Stomach smooth muscle (tissue), 2 donors: ENCODE measurements at regions not wholly inside any gene's neighbourhood (a gene's known extent, or its start where the extent isn't known, plus 50 kb on each side); places are given as distances from the start of the nearest gene placed in this dataset.

Experiments used
- H3K27ac ChIP-seq: one replicate; pipeline ENCODE4 v1.7.0; 2013; ENCODE audit warnings: mild to moderate bottlenecking, low read length, inconsistent platforms
- H3K27me3 ChIP-seq, 2 donors: one replicate each; pipeline ENCODE4 v1.7.0; 2013; ENCODE audit warnings: low read length in 2 of 2; ENCODE audit not compliant: insufficient read depth in 2 of 2, control insufficient read depth in 1 of 2
- H3K36me3 ChIP-seq, 2 donors: one replicate each; pipeline ENCODE4 v1.7.0; 2013; ENCODE audit warnings: low read length in 2 of 2; ENCODE audit not compliant: control insufficient read depth in 2 of 2, insufficient read depth in 2 of 2
- H3K4me1 ChIP-seq: one replicate; pipeline ENCODE4 v1.7.0; 2013; ENCODE audit warnings: low read length; ENCODE audit not compliant: control insufficient read depth, insufficient read depth
- H3K4me3 ChIP-seq, 2 donors: one replicate each; pipeline ENCODE4 v1.7.0; 2013; ENCODE audit warnings: low read length in 2 of 2
- H3K9ac ChIP-seq, 2 donors: one replicate each; pipeline ENCODE4 v1.7.0; 2013; ENCODE audit warnings: low read length in 2 of 2, mild to moderate bottlenecking in 1 of 2
- H3K9me3 ChIP-seq, 2 donors: one replicate each; pipeline ENCODE4 v1.7.0; 2013; ENCODE audit warnings: low read length in 2 of 2; ENCODE audit not compliant: control insufficient read depth in 2 of 2
- donor health status: healthy.
- donor health status: Pancreatic carcinoma.

DNA sequence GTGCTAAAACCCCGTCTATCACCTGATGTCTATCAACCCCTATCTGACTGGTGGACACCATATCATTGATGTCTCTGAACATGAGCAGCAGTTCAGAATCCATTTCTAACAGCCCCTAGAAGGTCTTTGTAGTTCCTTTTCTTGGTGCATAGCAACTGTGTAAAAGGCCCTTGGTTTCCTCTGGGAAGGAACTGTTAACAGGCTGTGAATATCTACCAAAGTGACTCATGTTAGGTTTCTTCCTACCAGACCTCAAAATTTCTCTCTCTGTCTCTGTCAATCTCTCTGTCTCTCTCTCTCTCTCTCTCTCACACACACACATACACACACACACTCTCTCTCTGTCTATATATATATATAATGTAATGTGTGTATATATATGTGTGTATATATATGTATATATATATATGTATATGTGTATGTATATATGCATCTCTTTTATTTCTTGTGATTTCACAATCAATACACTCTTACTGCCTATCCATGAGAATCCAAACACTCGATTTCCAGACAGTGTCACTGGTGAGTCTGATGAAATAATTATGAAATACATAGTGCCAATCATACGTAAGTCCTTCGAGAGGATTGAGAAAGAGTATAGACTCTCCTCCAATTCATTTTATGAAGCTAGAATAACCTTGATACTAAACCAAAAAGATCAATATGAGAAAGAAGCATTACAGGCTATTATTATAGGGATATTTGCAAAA lies 335.9 kb upstream of the SLCO3A1 start:
- Histone ChIP-seq H3K36me3 (no peaks in the 10 kb centered on the region), H3K27me3 (no peaks in the 10 kb centered on the region), H3K4me3 (no peak overlapping the region), H3K9ac (no peak overlapping the region), H3K27ac (no peak overlapping the region), H3K4me1 (no peaks in the 10 kb centered on the region), H3K9me3 (no peaks in the 10 kb centered on the region)

- H3K27me3 ChIP-seq, result no peaks in the 10 kb centered on the region
- H3K4me3 ChIP-seq, result no peak overlapping the region
- H3K9ac ChIP-seq, result no peak overlapping the region
- no peaks in the 10 kb centered on the region for H3K4me1 ChIP-seq
- H3K27ac ChIP-seq, result no peak overlapping the region
- H3K9me3 ChIP-seq, result no peaks in the 10 kb centered on the region
- no peaks in the 10 kb centered on the region for H3K36me3 ChIP-seq
Measured at GRCh38 chr15:91520850-91521249, 332.7 kb upstream of the SLCO3A1 start.

- H3K9ac ChIP-seq, result no peak overlapping the region
- H3K9me3 ChIP-seq, result no peaks in the 10 kb centered on the region
- no peaks in the 10 kb centered on the region for H3K36me3 ChIP-seq
- H3K4me1 ChIP-seq, result no peaks in the 10 kb centered on the region
- no peak overlapping the region for H3K27ac ChIP-seq
- no peaks in the 10 kb centered on the region for H3K27me3 ChIP-seq
- H3K4me3 ChIP-seq, result no peak overlapping the region
Measured at GRCh38 chr15:91521548-91521947, 332.0 kb upstream of the SLCO3A1 start.

DNA sequence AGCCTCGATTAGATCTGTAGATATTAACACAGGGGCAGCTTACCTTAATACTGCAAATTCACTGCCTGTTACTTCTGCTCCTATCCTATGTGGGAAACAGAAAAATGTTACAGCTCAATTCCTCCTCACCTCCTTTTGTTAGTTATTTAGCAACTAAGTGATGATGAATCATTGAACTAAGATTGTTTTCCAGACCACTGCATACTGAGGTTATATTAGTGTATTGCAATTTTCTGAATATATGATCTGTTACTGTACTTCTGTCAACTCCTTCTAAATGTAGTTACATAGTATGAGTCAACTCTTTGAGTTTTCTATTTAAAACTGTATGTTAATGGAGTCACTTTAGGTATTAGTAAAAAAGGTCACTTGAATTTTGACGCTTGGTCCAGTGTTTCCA lies 331.5 kb upstream of the SLCO3A1 start:
- H3K9me3 ChIP-seq, result no peaks in the 10 kb centered on the region
- no peaks in the 10 kb centered on the region for H3K4me1 ChIP-seq
- H3K9ac ChIP-seq, result no peak overlapping the region
- H3K36me3 ChIP-seq, result no peaks in the 10 kb centered on the region
- peaks cover 0 to 2% of the 10 kb centered on the region in 2 donors for H3K27me3 ChIP-seq
- no peak overlapping the region for H3K4me3 ChIP-seq
- no peak overlapping the region for H3K27ac ChIP-seq

- Histone ChIP-seq H3K4me3 (no peak overlapping the region), H3K36me3 (no peaks in the 10 kb centered on the region), H3K27me3 (peaks cover 0 to 3% of the 10 kb centered on the region in 2 donors), H3K27ac (no peak overlapping the region), H3K9me3 (no peaks in the 10 kb centered on the region), H3K4me1 (no peaks in the 10 kb centered on the region), H3K9ac (no peak overlapping the region)
Measured at GRCh38 chr15:91522605-91523332, 330.7 kb upstream of the SLCO3A1 start.

GRCh38 chr15:91523596-91523995 lies 329.9 kb upstream of the SLCO3A1 start:
- Histone ChIP-seq H3K27me3 (peaks cover 0 to 3% of the 10 kb centered on the region in 2 donors), H3K4me3 (no peak overlapping the region), H3K9ac (no peak overlapping the region), H3K27ac (no peak overlapping the region), H3K4me1 (no peaks in the 10 kb centered on the region), H3K36me3 (no peaks in the 10 kb centered on the region), H3K9me3 (no peaks in the 10 kb centered on the region)

GRCh38 chr15:91524534-91524933 lies 329.0 kb upstream of the SLCO3A1 start:
- Histone ChIP-seq H3K27ac (no peak overlapping the region), H3K9me3 (no peaks in the 10 kb centered on the region)

GRCh38 chr15:91525751-91526150 lies 327.8 kb upstream of the SLCO3A1 start:
- Histone ChIP-seq H3K9ac (no peak overlapping the region), H3K36me3 (no peaks in the 10 kb centered on the region), H3K4me1 (no peaks in the 10 kb centered on the region), H3K27ac (no peak overlapping the region), H3K9me3 (no peaks in the 10 kb centered on the region), H3K27me3 (peaks cover 0 to 3% of the 10 kb centered on the region in 2 donors), H3K4me3 (no peak overlapping the region)

More at GRCh38 chr15:91524534-91524933, 329.0 kb upstream of the SLCO3A1 start:
- Histone ChIP-seq H3K9ac (no peak overlapping the region), H3K4me1 (no peaks in the 10 kb centered on the region), H3K36me3 (no peaks in the 10 kb centered on the region), H3K27me3 (peaks cover 0 to 3% of the 10 kb centered on the region in 2 donors), H3K4me3 (no peak overlapping the region)

DNA sequence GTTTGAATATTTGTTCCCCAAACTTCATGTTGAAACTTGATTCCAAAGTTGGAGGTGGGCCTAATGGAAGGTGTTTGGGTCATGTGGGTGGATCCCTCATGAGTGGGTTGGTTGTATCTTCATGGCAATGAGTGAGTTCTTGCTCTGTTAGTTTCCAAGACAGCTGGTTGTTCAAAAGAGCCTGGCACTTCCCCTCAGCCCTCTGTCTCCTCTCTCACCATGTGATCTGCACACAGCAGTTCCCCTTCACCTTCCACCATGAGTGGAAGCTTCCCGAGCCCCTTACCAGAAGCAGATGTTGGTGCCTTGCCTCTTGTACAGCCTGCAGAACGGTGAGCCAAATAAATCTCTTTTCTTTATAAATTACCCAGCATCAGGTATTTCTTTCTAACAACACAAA lies 327.1 kb upstream of the SLCO3A1 start:
- peaks cover 0 to 5% of the 10 kb centered on the region in 2 donors for H3K27me3 ChIP-seq

DNA sequence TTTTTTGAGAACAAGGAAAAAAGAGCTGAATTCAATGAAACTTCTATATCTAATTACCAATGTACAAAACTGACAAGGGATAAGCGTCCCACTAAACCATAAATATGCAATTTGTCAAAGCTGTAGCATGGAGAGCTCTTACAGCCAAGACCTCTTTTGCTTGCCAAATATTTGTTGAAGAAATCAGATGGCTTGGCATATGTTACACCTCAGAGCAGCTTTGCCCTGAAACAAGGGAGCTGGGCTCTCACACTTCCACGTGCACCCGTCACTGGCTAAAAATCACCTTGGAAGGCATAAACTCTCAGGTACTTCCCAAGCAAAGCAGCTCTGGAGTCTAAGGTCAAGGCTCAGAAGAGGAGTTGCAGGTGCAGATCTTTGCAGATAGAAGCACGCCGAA lies 324.7 kb upstream of the SLCO3A1 start:
- peaks cover 0 to 5% of the 10 kb centered on the region in 2 donors for H3K27me3 ChIP-seq

More for the DNA sequence above, 327.1 kb upstream of the SLCO3A1 start:
- Histone ChIP-seq H3K9me3 (no peaks in the 10 kb centered on the region), H3K9ac (no peak overlapping the region), H3K4me1 (no peaks in the 10 kb centered on the region), H3K4me3 (no peak overlapping the region), H3K36me3 (no peaks in the 10 kb centered on the region), H3K27ac (no peak overlapping the region)

GRCh38 chr15:91529534-91529933 lies 324.0 kb upstream of the SLCO3A1 start:
- no peaks in the 10 kb centered on the region for H3K4me1 ChIP-seq
- H3K9ac ChIP-seq, result no peak overlapping the region
- peaks cover 0 to 5% of the 10 kb centered on the region in 2 donors for H3K27me3 ChIP-seq
- no peak overlapping the region for H3K4me3 ChIP-seq
- H3K27ac ChIP-seq, result no peak overlapping the region
- H3K36me3 ChIP-seq, result no peaks in the 10 kb centered on the region
- H3K9me3 ChIP-seq, result no peaks in the 10 kb centered on the region

More for the DNA sequence above, 324.7 kb upstream of the SLCO3A1 start:
- Histone ChIP-seq H3K9me3 (no peaks in the 10 kb centered on the region), H3K27ac (no peak overlapping the region), H3K4me3 (no peak overlapping the region), H3K4me1 (no peaks in the 10 kb centered on the region), H3K9ac (no peak overlapping the region), H3K36me3 (no peaks in the 10 kb centered on the region)
